ENCODE measurements at regions not wholly inside any gene's neighbourhood (a gene's known extent, or its start where the extent isn't known, plus 50 kb on each side); places are given as distances from the start of the nearest gene placed in this dataset.

- TF ChIP-seq CTCF (IDR thresholded peaks at IDR 0.05) = no peak
- intact Hi-C loops (cut with DNase I; ENCODE audit: low total_unique reads) = no loop called here
- H3K27ac ChIP-seq = no peak overlapping the region
- no peaks in the 10 kb centered on the region for H3K9me3 ChIP-seq
- H3K4me3 ChIP-seq = no peak overlapping the region
- H3K36me3 ChIP-seq = no peaks in the 10 kb centered on the region
- no peaks in the 10 kb centered on the region for H3K4me1 ChIP-seq
- no peak for DNase-seq
- H3K27me3 ChIP-seq = no peaks in the 10 kb centered on the region
Measured at GRCh38 chr12:58819345-58819744, 101.0 kb downstream of the LRIG3 start.

DNA sequence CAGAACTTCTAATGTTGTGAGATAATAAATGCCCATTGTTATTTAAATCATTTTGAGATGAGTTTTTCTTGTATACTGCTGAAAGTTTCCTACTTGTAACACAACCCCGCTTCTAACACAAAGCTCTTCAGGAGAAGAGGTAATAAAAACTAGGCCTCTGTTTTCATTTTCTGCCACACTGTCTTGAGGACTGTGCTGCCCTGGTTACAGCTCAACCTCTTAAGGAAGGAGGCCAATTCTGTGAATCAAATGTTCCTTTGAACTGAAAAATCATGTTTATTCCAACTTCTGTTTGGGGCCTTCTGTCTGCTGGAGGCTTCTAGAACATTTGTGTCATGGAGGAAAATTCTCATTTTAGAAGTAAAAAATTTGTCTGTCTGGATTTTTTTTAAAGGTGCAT lies 100.3 kb downstream of the LRIG3 start:
- TF ChIP-seq CTCF (IDR thresholded peaks at IDR 0.05) = no peak
- intact Hi-C loops (cut with DNase I; ENCODE audit: low total_unique reads) = no loop called here
- Histone ChIP-seq H3K36me3 (no peaks in the 10 kb centered on the region), H3K27ac (no peak overlapping the region), H3K27me3 (no peaks in the 10 kb centered on the region), H3K4me3 (no peak overlapping the region), H3K4me1 (no peaks in the 10 kb centered on the region), H3K9me3 (no peaks in the 10 kb centered on the region)
- no peak for DNase-seq
